RWPE1 (cell line): ENCODE measurements at regions not wholly inside any gene's neighbourhood (a gene's known extent, or its start where the extent isn't known, plus 50 kb on each side); places are given as distances from the start of the nearest gene placed in this dataset.
"Not testable (repeated sequence)": the region's sequence is repeated elsewhere in the genome, so short reads cannot be mapped to it uniquely, and the experiment has no call there.

Source experiments
- CTCF ChIA-PET: fragments of 350-600 bp; sonication (Branson Sonifier 250); formaldehyde crosslinking; extraction: SDS; loops from one replicate; lab custom pipeline; 2021; lab: Yijun Ruan, JAX
- POLR2A ChIA-PET: fragments of 400-600 bp; formaldehyde crosslinking; extraction: SDS; loops from one replicate; lab custom pipeline; 2020; ENCODE audit warnings: antibody characterized with exemption; ENCODE audit not compliant: low non-redundant PET; lab: Yijun Ruan, JAX
- DNase-seq: peaks from one replicate; pipeline ENCODE4 v3.0.0; 2012; ENCODE audit warnings: low spot score
- H3K27ac ChIP-seq: fragments of 450-650 bp; 2 replicates; pipeline ENCODE4 v1.5.1; 2017
- CTCF ChIP-seq: fragments of 450-650 bp; conservative IDR thresholded peaks from 2 replicates; pipeline ENCODE4 v1.5.1; 2017; ENCODE audit warnings: low read depth, mild to moderate bottlenecking

DNA sequence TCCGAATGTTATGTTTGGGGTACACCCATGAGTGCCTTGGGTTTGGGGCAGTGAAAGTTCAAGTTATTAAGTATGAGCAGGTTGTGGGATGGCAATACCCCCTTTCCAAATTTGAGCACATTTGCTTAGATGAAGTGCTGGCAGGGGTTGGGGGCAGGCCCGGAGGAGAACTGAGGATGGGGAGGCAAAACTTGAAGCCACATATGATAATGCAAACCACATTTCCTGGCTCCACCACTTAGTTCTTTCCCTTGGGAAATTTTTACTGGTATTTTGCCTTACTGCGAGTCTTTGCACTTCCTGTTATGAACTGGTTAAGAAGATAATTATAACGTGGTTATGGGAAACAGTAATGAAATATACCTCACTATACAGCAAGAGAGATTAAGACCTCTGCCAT is 336.0 kb upstream of the ONECUT1 start:
- no peak for DNase-seq
- POLR2A ChIA-PET: no interaction called here

GRCh38 chr15:53122818-53123217 is 332.7 kb upstream of the ONECUT1 start:
- no peak for DNase-seq
- no peak for TF ChIP-seq CTCF
- CTCF ChIA-PET: no interaction called here
- H3K27ac ChIP-seq: no peak overlapping the region
- POLR2A ChIA-PET: no interaction called here

More for the DNA sequence above, 336.0 kb upstream of the ONECUT1 start:
- CTCF ChIA-PET: no interaction called here
- TF ChIP-seq CTCF: no peak
- no peak overlapping the region for H3K27ac ChIP-seq

GRCh38 chr15:53116915-53117314 is 326.8 kb upstream of the ONECUT1 start:
- CTCF ChIA-PET, DNase-seq, POLR2A ChIA-PET, H3K27ac ChIP-seq: not testable (repeated sequence)

- TF ChIP-seq CTCF: no peak
- ChIA-PET CTCF (no interaction called here), POLR2A (no interaction called here)
- DNase-seq: no peak
- H3K27ac ChIP-seq: no peak overlapping the region
These were observed 326.0 kb upstream of the ONECUT1 start for GRCh38 chr15:53116169-53116568.

GRCh38 chr15:53115563-53115962 is 325.4 kb upstream of the ONECUT1 start:
- POLR2A ChIA-PET: no interaction called here
- DNase-seq: no peak

DNA sequence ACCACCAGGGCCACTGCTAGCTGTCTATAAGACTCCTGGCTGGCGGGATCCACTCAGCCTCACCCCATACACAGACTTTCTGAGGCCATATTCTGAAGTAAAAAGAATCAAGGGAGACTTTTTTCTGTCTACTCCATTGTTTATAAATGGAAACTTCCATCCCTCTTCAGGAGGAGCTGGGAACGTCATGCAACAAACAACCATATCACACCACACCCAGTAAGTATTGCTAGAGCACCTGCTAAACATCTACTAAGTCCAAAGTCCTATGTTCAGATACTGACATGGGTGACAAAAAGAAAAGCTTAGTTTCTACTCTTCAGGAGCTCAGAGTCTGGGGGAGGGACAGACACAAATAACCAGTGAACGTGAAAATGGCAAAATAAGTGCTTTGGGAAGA is 324.8 kb upstream of the ONECUT1 start:
- no peak for TF ChIP-seq CTCF
- ChIA-PET CTCF (interaction anchor here (0.9 kb wide), 1 partner anchor 10 kb away, joined by 4 read pairs; no protein-coding TSS in a partner anchor), POLR2A (no interaction called here)
- no peak for DNase-seq
- no peak overlapping the region for H3K27ac ChIP-seq

More at GRCh38 chr15:53115563-53115962, 325.4 kb upstream of the ONECUT1 start:
- CTCF ChIA-PET: interaction anchor here (0.9 kb wide), 1 partner anchor 9 kb away, joined by 4 read pairs; no protein-coding TSS in a partner anchor
- no peak for TF ChIP-seq CTCF
- H3K27ac ChIP-seq: no peak overlapping the region

DNA sequence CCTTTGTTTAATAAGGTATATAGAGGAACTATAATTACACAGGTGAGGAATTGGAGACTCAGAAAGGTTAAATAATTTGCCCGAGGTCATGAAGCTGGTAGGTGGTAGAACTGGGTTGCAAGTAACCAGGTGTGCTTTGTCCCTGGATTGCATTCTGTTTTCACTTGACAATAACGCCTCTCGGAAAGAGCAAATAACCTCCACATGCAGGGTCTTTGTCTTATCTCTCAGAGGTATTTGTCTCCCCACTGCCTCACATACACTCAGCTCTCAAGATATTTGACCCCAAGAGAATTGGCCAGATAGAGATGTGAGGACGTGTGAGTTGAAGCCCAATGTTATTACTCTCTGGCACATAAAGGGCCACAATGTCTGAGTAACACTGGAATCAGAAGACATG is 320.9 kb upstream of the ONECUT1 start:
- no peak for DNase-seq
- no peak overlapping the region for H3K27ac ChIP-seq
- ChIA-PET POLR2A (no interaction called here), CTCF (no interaction called here)
- TF ChIP-seq CTCF: no peak
